AG04449 (cell line): ENCODE measurements at regions not wholly inside any gene's neighbourhood (a gene's known extent, or its start where the extent isn't known, plus 50 kb on each side); places are given as distances from the start of the nearest gene placed in this dataset.
"Not testable (repeated sequence)": the region's sequence is repeated elsewhere in the genome, so short reads cannot be mapped to it uniquely, and the experiment has no call there.

Experiments
- CTCF ChIA-PET: fragments of 350-600 bp; formaldehyde crosslinking; extraction: SDS; loops from one replicate; lab custom pipeline; 2021; ENCODE audit warnings: antibody characterized with exemption; lab: Yijun Ruan, JAX
- POLR2A ChIA-PET: fragments of 400-600, 350-600 bp; formaldehyde crosslinking; extraction: SDS; loops from one replicate; lab custom pipeline; 2020; ENCODE audit warnings: antibody characterized with exemption, inconsistent platforms; lab: Yijun Ruan, JAX
- DNase-seq: peaks from one replicate; pipeline ENCODE4 v3.0.0-alpha.2; 2010; ENCODE audit warnings: low read depth, low spot score
- H3K4me3 ChIP-seq: 2 replicates; pipeline ENCODE4 v1.5.1; 2011; ENCODE audit warnings: low read depth, mild to moderate bottlenecking, control low read depth, low read length
- CTCF ChIP-seq: IDR thresholded peaks from one replicate; pipeline ENCODE4 v1.5.1; 2011; ENCODE audit warnings: mild to moderate bottlenecking, moderate library complexity, low read length, control low read depth, inconsistent platforms; ENCODE audit not compliant: insufficient read depth; ENCODE audit errors: missing control alignments

GRCh38 chr2:91422102-91422501 is 2730.6 kb downstream of the RPIA start:
- H3K4me3 ChIP-seq, DNase-seq, CTCF ChIA-PET, POLR2A ChIA-PET: not testable (repeated sequence)

GRCh38 chr2:91427148-91427547 is 2735.7 kb downstream of the RPIA start:
- H3K4me3 ChIP-seq, CTCF ChIA-PET, POLR2A ChIA-PET, DNase-seq: not testable (repeated sequence)

- POLR2A ChIA-PET, DNase-seq, CTCF ChIA-PET: not testable (repeated sequence)
- H3K4me3 ChIP-seq: peak overlapping the region; percentile 27
These were observed 2750.4 kb downstream of the RPIA start for GRCh38 chr2:91441932-91442245.

GRCh38 chr2:91442246-91442905 is 2750.9 kb downstream of the RPIA start:
- no peak for DNase-seq
- ChIA-PET POLR2A (no interaction called here), CTCF (no interaction called here)
- TF ChIP-seq CTCF: no peak
- H3K4me3 ChIP-seq: peak overlapping the region; percentile 30

GRCh38 chr2:91442906-91443729 is 2751.6 kb downstream of the RPIA start:
- POLR2A ChIA-PET, CTCF ChIA-PET, DNase-seq, H3K4me3 ChIP-seq: not testable (repeated sequence)

GRCh38 chr2:91443730-91444115 is 2752.2 kb downstream of the RPIA start:
- CTCF ChIA-PET, H3K4me3 ChIP-seq, DNase-seq, POLR2A ChIA-PET: not testable (repeated sequence)

- DNase-seq, POLR2A ChIA-PET, H3K4me3 ChIP-seq, CTCF ChIA-PET: not testable (repeated sequence)
These were observed 2754.2 kb downstream of the RPIA start for GRCh38 chr2:91445705-91446104.

GRCh38 chr2:91446489-91446888 is 2755.0 kb downstream of the RPIA start:
- H3K4me3 ChIP-seq, DNase-seq, CTCF ChIA-PET, POLR2A ChIA-PET: not testable (repeated sequence)

- DNase-seq, H3K4me3 ChIP-seq, CTCF ChIA-PET, POLR2A ChIA-PET: not testable (repeated sequence)
These were observed 2755.4 kb downstream of the RPIA start for GRCh38 chr2:91446915-91447314.

GRCh38 chr2:91447508-91447907 is 2756.0 kb downstream of the RPIA start:
- H3K4me3 ChIP-seq, CTCF ChIA-PET, POLR2A ChIA-PET, DNase-seq: not testable (repeated sequence)

GRCh38 chr2:91462292-91462691 is 2770.8 kb downstream of the RPIA start:
- H3K4me3 ChIP-seq, CTCF ChIA-PET, DNase-seq, POLR2A ChIA-PET: not testable (repeated sequence)

GRCh38 chr2:91463007-91463406 is 2771.5 kb downstream of the RPIA start:
- CTCF ChIA-PET, DNase-seq, H3K4me3 ChIP-seq, POLR2A ChIA-PET: not testable (repeated sequence)

- H3K4me3 ChIP-seq, POLR2A ChIA-PET, DNase-seq, CTCF ChIA-PET: not testable (repeated sequence)
These were observed 2775.4 kb downstream of the RPIA start for GRCh38 chr2:91466780-91467363.

GRCh38 chr2:91476244-91476935 is 2784.9 kb downstream of the RPIA start:
- CTCF ChIA-PET, DNase-seq, H3K4me3 ChIP-seq, POLR2A ChIA-PET: not testable (repeated sequence)

- POLR2A ChIA-PET, H3K4me3 ChIP-seq, CTCF ChIA-PET, DNase-seq: not testable (repeated sequence)
These were observed 2785.4 kb downstream of the RPIA start for GRCh38 chr2:91476936-91477246.
